NCI-H345 (cell line): ENCODE measurements at regions not wholly inside any gene's neighbourhood (a gene's known extent, or its start where the extent isn't known, plus 50 kb on each side); places are given as distances from the start of the nearest gene placed in this dataset.
"Not testable (repeated sequence)": the region's sequence is repeated elsewhere in the genome, so short reads cannot be mapped to it uniquely, and the experiment has no call there.

ENCODE experiments used
- DNase-seq: peaks from one replicate; lab custom pipeline; 2025; lab: John Stamatoyannopoulos, UW

GRCh38 chr9:71270554-71270953 is 149.1 kb upstream of the TRPM3 start:
- DNase-seq = no peak

DNA sequence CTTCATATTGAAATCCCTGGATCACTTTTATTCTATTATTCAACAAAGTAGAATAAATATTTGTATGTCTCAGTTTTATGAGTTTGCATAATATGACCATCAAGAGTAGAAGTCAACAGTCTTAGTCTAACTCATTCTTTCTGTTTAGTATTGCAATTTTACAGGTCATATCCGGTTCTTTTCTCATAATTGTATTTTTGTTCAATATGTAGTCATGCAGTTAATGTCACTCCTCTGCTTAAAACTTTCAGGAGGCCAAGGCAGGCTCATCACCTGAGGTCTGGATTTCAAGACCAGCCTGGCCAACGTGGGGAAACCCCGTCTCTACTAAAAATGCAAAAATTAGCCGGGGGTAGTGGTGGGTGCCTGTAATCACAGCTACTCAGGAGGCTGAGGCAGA is 148.4 kb upstream of the TRPM3 start:
- no peak for DNase-seq

DNA sequence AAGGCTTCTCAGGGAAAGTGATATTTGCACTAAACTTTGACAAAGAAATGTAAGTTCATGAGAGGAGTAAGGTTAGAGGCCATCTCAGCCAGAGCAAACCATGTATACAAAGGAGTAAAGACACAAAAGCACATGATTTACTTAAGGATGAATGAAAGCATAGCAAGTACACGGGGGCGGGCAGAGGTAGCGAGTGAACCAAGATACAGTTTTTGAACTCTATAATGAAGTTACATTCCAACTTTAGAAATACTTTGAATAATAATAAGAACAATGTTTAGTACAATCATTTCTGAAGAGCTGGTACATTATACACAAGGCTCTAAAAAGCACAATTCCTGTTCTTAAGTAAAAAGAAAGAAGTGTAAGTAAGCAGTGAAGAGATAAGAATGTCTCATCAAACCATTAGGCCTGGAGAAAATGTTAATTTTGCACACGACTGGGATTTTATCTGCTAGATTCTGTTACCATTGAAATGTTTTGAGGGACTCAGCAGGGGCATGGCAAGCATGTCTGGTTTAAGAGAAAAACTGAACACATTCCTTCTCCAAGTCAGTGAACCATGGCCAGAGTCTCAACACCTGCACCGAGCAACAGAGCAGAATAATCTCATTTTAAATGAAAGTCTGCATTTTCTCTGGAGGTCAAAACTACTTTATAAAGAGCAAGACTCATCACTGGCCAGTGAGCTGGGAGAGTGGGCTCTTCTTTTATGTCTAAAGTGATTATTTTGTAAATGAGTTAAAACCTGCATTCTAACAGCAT is 147.6 kb upstream of the TRPM3 start:
- no peak for DNase-seq

DNA sequence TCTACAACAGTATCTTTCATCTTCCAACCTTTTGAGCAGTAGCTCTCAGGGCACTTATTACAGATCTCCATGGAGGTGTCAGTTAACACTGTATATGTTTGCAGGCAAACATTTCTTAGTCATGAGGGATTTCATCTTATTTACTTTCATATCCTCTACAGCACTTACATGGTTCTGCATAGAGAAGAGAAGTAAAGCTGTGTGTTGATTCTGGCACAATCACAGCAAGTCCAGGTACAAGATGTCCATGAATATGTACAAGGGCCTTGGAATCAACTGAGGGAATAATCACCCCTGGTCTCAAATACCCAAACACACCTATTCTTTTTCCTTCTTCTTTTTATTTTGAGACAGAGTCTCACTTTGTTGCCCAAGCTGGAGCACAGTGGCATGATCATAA is 142.0 kb upstream of the TRPM3 start:
- DNase-seq = no peak

DNA sequence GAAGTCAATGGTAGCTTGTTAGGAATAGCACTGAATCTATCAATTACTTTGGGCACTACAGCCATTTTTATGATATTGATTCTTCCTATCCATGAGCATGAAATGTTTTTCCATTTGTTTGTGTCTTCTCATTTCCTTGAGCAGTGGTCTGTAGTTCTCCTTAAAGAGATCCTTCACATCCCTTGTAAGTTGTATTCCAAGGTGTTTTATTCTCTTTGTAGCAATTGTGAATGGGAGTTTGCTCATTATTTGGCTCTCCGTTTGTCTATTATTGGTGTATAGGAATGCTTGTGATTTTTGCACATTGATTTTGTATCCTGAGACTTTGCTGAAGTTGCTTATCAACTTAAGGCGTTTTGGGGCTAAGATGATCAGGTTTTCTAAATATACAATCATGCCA is 139.0 kb upstream of the TRPM3 start:
- DNase-seq = not testable (repeated sequence)

DNA sequence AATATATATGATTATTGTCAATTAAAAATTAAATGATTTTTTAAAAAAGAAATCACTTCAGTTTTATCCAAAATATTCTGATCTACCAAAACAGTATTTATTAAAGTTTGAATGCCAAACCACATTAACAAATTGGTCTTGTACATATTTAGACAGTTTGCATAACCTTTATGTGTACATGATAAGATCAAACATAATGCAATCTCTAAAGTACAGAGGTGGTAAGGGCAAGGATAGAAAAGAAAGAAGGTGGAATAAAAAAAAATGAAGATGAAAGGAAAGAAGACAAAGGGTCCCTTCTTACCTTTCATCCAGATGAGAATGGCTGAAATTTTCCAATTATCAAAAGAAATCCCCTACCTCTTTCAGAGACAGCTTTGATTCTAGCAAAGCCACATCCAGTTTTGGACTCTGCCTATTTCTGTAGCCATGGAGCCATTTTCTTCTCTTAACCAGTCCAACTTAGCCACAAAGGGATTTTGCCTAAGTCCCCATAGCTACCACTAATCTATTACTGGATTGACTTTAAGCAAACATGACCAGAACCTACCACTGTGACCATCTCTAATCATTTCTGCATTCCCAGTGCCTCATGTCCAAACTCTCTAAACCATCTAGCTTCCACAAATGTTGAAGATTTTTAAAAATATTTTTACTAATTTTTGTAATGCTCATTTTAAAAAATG is 133.3 kb upstream of the TRPM3 start:
- no peak for DNase-seq

GRCh38 chr9:71253011-71253410 is 131.6 kb upstream of the TRPM3 start:
- no peak for DNase-seq

GRCh38 chr9:71250581-71250980 is 129.2 kb upstream of the TRPM3 start:
- DNase-seq = no peak

DNA sequence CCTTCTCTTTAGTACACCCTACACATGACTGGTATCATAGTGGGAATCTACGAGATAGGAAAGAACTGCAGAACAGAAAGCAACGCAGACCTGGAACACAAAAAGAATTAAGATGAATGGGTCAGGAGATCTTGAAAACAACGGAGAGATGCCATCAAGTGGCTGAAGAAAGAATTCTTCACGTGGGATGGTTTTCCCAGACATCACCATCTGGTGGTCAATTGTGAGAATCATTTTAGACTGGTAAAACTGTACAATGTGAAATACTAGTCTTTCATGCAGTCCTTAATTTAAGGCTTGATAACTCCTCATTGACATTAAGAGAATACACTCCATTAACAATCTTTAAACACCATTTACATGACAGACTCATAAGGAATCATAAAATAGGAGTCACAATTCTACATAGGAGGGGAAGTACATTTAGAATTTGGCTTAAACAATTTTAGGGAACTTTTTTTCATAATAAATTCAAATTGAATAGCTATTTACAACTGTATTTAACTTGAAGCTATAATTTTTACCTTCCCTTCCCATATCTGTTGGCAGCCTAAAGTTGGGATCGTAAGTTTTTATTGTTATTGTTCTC is 128.4 kb upstream of the TRPM3 start:
- peak; percentile 26 for DNase-seq

DNA sequence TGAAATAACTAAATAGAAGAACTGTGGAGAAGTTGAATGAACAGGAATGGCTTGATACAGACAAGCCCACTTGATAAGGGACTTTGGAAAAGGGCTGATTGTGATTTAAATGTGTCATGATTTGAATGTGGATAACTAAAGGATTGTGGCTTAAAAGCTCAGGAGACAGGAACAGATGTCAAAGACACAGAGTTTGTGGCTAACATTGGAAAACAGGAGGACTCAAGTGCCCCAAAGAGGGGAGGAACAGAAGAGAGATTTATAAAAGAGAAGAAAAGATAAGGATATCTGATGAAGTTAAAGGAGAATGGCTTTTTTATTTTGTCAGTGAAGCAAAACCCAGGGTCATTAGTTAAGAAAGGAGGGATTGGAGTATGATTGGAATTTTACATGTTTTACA is 124.2 kb upstream of the TRPM3 start:
- DNase-seq = no peak

DNA sequence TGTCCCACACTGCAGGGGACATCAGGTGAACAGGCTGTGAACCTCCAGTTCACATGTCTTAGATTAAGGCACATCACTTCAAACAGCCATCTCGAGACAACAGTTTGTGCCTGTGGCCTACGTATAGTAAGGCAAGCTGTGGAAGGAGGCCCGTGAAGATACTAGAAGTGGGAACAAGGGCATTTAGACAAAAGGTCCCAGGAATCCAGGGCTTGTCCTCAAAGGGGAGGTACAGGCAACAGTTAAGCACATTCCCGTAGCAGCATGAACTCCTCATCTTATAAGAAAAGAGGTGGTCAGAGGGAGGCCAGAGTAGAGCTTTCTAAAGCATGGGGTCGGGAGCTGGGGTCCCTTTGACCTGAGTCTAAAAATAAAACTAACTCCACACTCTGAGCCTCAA is 122.5 kb upstream of the TRPM3 start:
- no peak for DNase-seq

DNA sequence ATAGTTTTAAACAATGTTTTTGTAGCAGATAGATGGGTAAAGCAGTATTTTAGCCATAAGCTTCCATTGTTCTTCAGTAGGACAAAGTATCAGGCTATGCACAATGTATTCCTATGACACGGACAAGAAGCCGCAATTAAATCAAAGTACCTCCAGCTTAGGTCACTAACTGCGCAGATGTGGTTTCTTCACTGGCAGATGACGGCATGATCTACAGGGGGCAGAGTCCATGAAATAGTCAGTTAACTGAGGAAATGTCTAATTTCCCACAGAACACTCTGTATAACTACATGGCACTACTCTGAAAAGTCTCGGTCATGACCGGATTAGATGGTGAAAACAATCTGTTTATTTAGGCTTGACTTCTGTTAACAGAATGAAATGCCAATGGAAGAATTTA is 120.7 kb upstream of the TRPM3 start:
- no peak for DNase-seq

GRCh38 chr9:71237051-71237450 is 115.6 kb upstream of the TRPM3 start:
- no peak for DNase-seq

GRCh38 chr9:71233646-71234045 is 112.2 kb upstream of the TRPM3 start:
- no peak for DNase-seq

GRCh38 chr9:71223953-71224538 is 102.6 kb upstream of the TRPM3 start:
- DNase-seq = no peak

DNA sequence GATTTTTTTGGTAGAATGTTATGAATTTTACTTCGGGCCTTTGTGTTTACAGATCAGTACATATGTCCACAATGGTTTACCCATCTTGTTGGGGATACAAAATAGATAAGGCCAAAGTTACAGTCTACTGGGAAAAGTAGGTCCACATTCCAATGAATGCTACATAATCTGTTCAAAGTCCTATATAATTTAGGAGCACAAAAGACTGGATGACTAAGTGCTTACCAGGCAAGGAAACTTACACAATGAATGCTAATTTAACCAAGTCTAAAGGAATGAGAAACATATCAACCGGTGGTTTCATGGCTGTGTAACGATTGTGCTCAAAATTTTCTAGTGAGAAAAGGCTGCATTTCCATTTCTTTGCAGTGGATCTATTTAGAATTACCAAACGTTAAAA is 97.4 kb upstream of the TRPM3 start:
- no peak for DNase-seq

DNA sequence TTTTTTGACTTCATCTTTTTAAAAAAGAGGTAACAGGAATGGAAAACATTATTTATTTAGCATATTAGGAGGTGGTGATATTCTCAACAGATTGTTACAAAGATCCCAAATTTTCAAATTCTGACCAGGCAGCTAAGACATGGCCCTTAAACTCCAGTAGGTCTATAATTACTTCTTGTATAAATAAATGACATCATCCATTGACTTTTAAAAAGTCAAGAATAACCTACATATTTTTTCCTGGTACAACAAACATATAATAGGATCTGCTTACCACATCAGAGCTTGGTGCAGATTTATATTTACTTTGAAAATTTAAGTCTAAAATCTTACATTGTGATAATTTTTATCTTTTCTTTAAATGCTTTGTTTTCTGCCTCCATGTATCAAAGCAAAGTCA is 92.2 kb upstream of the TRPM3 start:
- no peak for DNase-seq

- DNase-seq = no peak
Measured at GRCh38 chr9:71210326-71210725, 88.9 kb upstream of the TRPM3 start.

DNA sequence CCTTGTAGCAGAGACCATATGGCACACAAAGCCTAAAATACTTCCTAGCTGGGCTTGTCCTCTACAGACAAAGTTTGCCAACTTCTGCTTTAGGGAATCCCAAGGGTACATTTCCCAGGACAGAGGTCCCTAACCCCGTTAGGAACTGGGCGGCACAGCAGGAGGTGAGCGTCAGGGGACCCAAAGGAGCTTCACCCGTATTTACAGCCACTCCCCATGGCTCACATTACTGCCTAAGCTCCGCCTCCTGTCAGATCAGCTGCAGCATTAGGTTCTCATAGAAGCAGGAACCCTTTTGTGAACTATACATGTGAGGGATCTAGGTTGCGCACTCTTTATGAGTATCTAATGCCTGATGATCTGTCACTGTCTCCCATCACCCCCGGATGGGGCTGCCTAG is 88.5 kb upstream of the TRPM3 start:
- DNase-seq = no peak

GRCh38 chr9:71202931-71203330 is 81.5 kb upstream of the TRPM3 start:
- DNase-seq = no peak

- no peak for DNase-seq
Measured at GRCh38 chr9:71191708-71192107, 70.3 kb upstream of the TRPM3 start.

GRCh38 chr9:71183251-71183650 is 61.8 kb upstream of the TRPM3 start:
- DNase-seq = no peak

- no peak for DNase-seq
Measured at GRCh38 chr9:71179183-71179582, 57.8 kb upstream of the TRPM3 start.
